ENCODE measurements at regions not wholly inside any gene's neighbourhood (a gene's known extent, or its start where the extent isn't known, plus 50 kb on each side); places are given as distances from the start of the nearest gene placed in this dataset.
"Not testable (repeated sequence)": the region's sequence is repeated elsewhere in the genome, so short reads cannot be mapped to it uniquely, and the experiment has no call there.

GRCh38 chr5:105207066-105207465 lies 1644.5 kb upstream of the NUDT12 start:
- intact Hi-C loops (cut with DNase I), result no loop called here
- 57% methylated on average over 2 of the region's 2 CpGs for WGBS
- ATAC-seq, result no peak

GRCh38 chr5:105197531-105197930 lies 1634.9 kb upstream of the NUDT12 start:
- no peak for ATAC-seq
- no peak overlapping the region for H3K4me3 ChIP-seq (ENCODE audit: low read length)
- no peaks in the 10 kb centered on the region for H3K27me3 ChIP-seq (ENCODE audit: control insufficient read depth, insufficient read depth)
- no peak overlapping the region for H3K27ac ChIP-seq (ENCODE audit: low read length)
- DNase-seq, result no peak
- 75% methylated on average over 3 of the region's 3 CpGs for WGBS
- intact Hi-C loops (cut with DNase I), result no loop called here
- no peaks in the 10 kb centered on the region for H3K9me3 ChIP-seq (ENCODE audit: control insufficient read depth, low read length)
- H3K4me1 ChIP-seq (ENCODE audit: control insufficient read depth, insufficient read depth, low read length), result no peaks in the 10 kb centered on the region

More at GRCh38 chr5:105207066-105207465, 1644.5 kb upstream of the NUDT12 start:
- no peaks in the 10 kb centered on the region for H3K4me1 ChIP-seq (ENCODE audit: control insufficient read depth, insufficient read depth, low read length)
- H3K4me3 ChIP-seq (ENCODE audit: low read length), result no peak overlapping the region
- no peak for DNase-seq
- H3K9me3 ChIP-seq (ENCODE audit: control insufficient read depth, low read length), result no peaks in the 10 kb centered on the region
- H3K27ac ChIP-seq (ENCODE audit: low read length), result no peak overlapping the region
- H3K27me3 ChIP-seq (ENCODE audit: control insufficient read depth, insufficient read depth), result no peaks in the 10 kb centered on the region

GRCh38 chr5:105195765-105196164 lies 1633.2 kb upstream of the NUDT12 start:
- no peaks in the 10 kb centered on the region for H3K4me1 ChIP-seq (ENCODE audit: control insufficient read depth, insufficient read depth, low read length)

GRCh38 chr5:105172918-105173317 lies 1610.3 kb upstream of the NUDT12 start:
- Histone ChIP-seq H3K27me3 (ENCODE audit: control insufficient read depth, insufficient read depth) (no peaks in the 10 kb centered on the region), H3K4me1 (ENCODE audit: control insufficient read depth, insufficient read depth, low read length) (no peaks in the 10 kb centered on the region), H3K9me3 (ENCODE audit: control insufficient read depth, low read length) (no peaks in the 10 kb centered on the region), H3K27ac (ENCODE audit: low read length) (no peak overlapping the region), H3K4me3 (ENCODE audit: low read length) (no peak overlapping the region)
- intact Hi-C loops (cut with DNase I), result no loop called here
- ATAC-seq (no peak), DNase-seq (no peak)
- 82% methylated on average over 2 of the region's 2 CpGs for WGBS

More at GRCh38 chr5:105195765-105196164, 1633.2 kb upstream of the NUDT12 start:
- Histone ChIP-seq H3K4me3 (ENCODE audit: low read length) (no peak overlapping the region), H3K27ac (ENCODE audit: low read length) (no peak overlapping the region), H3K27me3 (ENCODE audit: control insufficient read depth, insufficient read depth) (no peaks in the 10 kb centered on the region), H3K9me3 (ENCODE audit: control insufficient read depth, low read length) (no peaks in the 10 kb centered on the region)
- ATAC-seq, result no peak
- intact Hi-C loops (cut with DNase I), result no loop called here
- no peak for DNase-seq

GRCh38 chr5:105168806-105169205 lies 1606.2 kb upstream of the NUDT12 start:
- no peak overlapping the region for H3K4me3 ChIP-seq (ENCODE audit: low read length)
- H3K9me3 ChIP-seq (ENCODE audit: control insufficient read depth, low read length), result no peaks in the 10 kb centered on the region
- intact Hi-C loops (cut with DNase I), result no loop called here
- ATAC-seq (no peak), DNase-seq (no peak)
- H3K27me3 ChIP-seq (ENCODE audit: control insufficient read depth, insufficient read depth), result no peaks in the 10 kb centered on the region
- no peak overlapping the region for H3K27ac ChIP-seq (ENCODE audit: low read length)
- no peaks in the 10 kb centered on the region for H3K4me1 ChIP-seq (ENCODE audit: control insufficient read depth, insufficient read depth, low read length)
- WGBS, result 80% methylated on average over 1 of the region's 1 CpG

- no peak overlapping the region for H3K27ac ChIP-seq (ENCODE audit: low read length)
- intact Hi-C loops (cut with DNase I), result no loop called here
- no peaks in the 10 kb centered on the region for H3K4me1 ChIP-seq (ENCODE audit: control insufficient read depth, insufficient read depth, low read length)
- no peak for ATAC-seq
- no peak for DNase-seq
- H3K27me3 ChIP-seq (ENCODE audit: control insufficient read depth, insufficient read depth), result no peaks in the 10 kb centered on the region
- H3K4me3 ChIP-seq (ENCODE audit: low read length), result no peak overlapping the region
- no peaks in the 10 kb centered on the region for H3K9me3 ChIP-seq (ENCODE audit: control insufficient read depth, low read length)
- WGBS, result 91% methylated on average over 3 of the region's 3 CpGs
These were observed 1604.5 kb upstream of the NUDT12 start for GRCh38 chr5:105167092-105167491.

GRCh38 chr5:105163547-105163946 lies 1601.0 kb upstream of the NUDT12 start:
- ATAC-seq (no peak), DNase-seq (no peak)
- no peak overlapping the region for H3K27ac ChIP-seq (ENCODE audit: low read length)
- no peak overlapping the region for H3K4me3 ChIP-seq (ENCODE audit: low read length)
- no peaks in the 10 kb centered on the region for H3K27me3 ChIP-seq (ENCODE audit: control insufficient read depth, insufficient read depth)
- no peaks in the 10 kb centered on the region for H3K4me1 ChIP-seq (ENCODE audit: control insufficient read depth, insufficient read depth, low read length)
- no peaks in the 10 kb centered on the region for H3K9me3 ChIP-seq (ENCODE audit: control insufficient read depth, low read length)
- intact Hi-C loops (cut with DNase I), result no loop called here

- WGBS, result 89% methylated on average over 6 of the region's 6 CpGs
- H3K4me3 ChIP-seq (ENCODE audit: low read length); H3K27ac ChIP-seq (ENCODE audit: low read length); DNase-seq; ATAC-seq; H3K4me1 ChIP-seq (ENCODE audit: control insufficient read depth, insufficient read depth, low read length); H3K27me3 ChIP-seq (ENCODE audit: control insufficient read depth, insufficient read depth); H3K9me3 ChIP-seq (ENCODE audit: control insufficient read depth, low read length); intact Hi-C loops (cut with DNase I): not testable (repeated sequence)
These were observed 1600.0 kb upstream of the NUDT12 start for GRCh38 chr5:105162557-105162956.

GRCh38 chr5:105158526-105158925 lies 1595.9 kb upstream of the NUDT12 start:
- Histone ChIP-seq H3K4me3 (ENCODE audit: low read length) (no peak overlapping the region), H3K4me1 (ENCODE audit: control insufficient read depth, insufficient read depth, low read length) (no peaks in the 10 kb centered on the region), H3K9me3 (ENCODE audit: control insufficient read depth, low read length) (no peaks in the 10 kb centered on the region), H3K27ac (ENCODE audit: low read length) (no peak overlapping the region), H3K27me3 (ENCODE audit: control insufficient read depth, insufficient read depth) (no peaks in the 10 kb centered on the region)
- intact Hi-C loops (cut with DNase I), result no loop called here
- 73% methylated on average over 4 of the region's 4 CpGs for WGBS
- DNase-seq (no peak), ATAC-seq (no peak)

- ATAC-seq (no peak), DNase-seq (no peak)
- Histone ChIP-seq H3K27me3 (ENCODE audit: control insufficient read depth, insufficient read depth) (no peaks in the 10 kb centered on the region), H3K9me3 (ENCODE audit: control insufficient read depth, low read length) (no peaks in the 10 kb centered on the region), H3K27ac (ENCODE audit: low read length) (no peak overlapping the region), H3K4me1 (ENCODE audit: control insufficient read depth, insufficient read depth, low read length) (no peaks in the 10 kb centered on the region), H3K4me3 (ENCODE audit: low read length) (no peak overlapping the region)
- 75% methylated on average over 3 of the region's 3 CpGs for WGBS
- intact Hi-C loops (cut with DNase I), result no loop called here
These were observed 1587.7 kb upstream of the NUDT12 start for GRCh38 chr5:105150323-105150722.

- 43% methylated on average over 2 of the region's 2 CpGs for WGBS
- ATAC-seq (no peak), DNase-seq (no peak)
- Histone ChIP-seq H3K4me1 (ENCODE audit: control insufficient read depth, insufficient read depth, low read length) (no peaks in the 10 kb centered on the region), H3K27me3 (ENCODE audit: control insufficient read depth, insufficient read depth) (no peaks in the 10 kb centered on the region), H3K27ac (ENCODE audit: low read length) (no peak overlapping the region), H3K9me3 (ENCODE audit: control insufficient read depth, low read length) (no peaks in the 10 kb centered on the region), H3K4me3 (ENCODE audit: low read length) (no peak overlapping the region)
- intact Hi-C loops (cut with DNase I), result no loop called here
These were observed 1584.3 kb upstream of the NUDT12 start for GRCh38 chr5:105146867-105147266.

GRCh38 chr5:105145152-105145551 lies 1582.6 kb upstream of the NUDT12 start:
- no peaks in the 10 kb centered on the region for H3K27me3 ChIP-seq (ENCODE audit: control insufficient read depth, insufficient read depth)
- intact Hi-C loops (cut with DNase I), result no loop called here
- no peak overlapping the region for H3K4me3 ChIP-seq (ENCODE audit: low read length)
- no peaks in the 10 kb centered on the region for H3K9me3 ChIP-seq (ENCODE audit: control insufficient read depth, low read length)
- no peaks in the 10 kb centered on the region for H3K4me1 ChIP-seq (ENCODE audit: control insufficient read depth, insufficient read depth, low read length)
- H3K27ac ChIP-seq (ENCODE audit: low read length), result no peak overlapping the region
- no peak for DNase-seq
- no peak for ATAC-seq
- WGBS, result 93% methylated on average over 8 of the region's 8 CpGs

Data from right cardiac atrium (tissue), 5 donors.